GM18519 (cell line): ENCODE measurements at regions not wholly inside any gene's neighbourhood (a gene's known extent, or its start where the extent isn't known, plus 50 kb on each side); places are given as distances from the start of the nearest gene placed in this dataset.
A peak's percentile ranks its signal among the peaks of the same experiment; 100 is the strongest.
"Not testable (repeated sequence)": the region's sequence is repeated elsewhere in the genome, so short reads cannot be mapped to it uniquely, and the experiment has no call there.

Source experiments
- ATAC-seq: cut with Tn5 transposase; IDR thresholded peaks from one replicate; pipeline ENCODE4 v1.9.1; 2021; ENCODE audit warnings: mild to moderate bottlenecking, moderate library complexity; ENCODE audit not compliant: unreplicated experiment, low FRiP score

DNA sequence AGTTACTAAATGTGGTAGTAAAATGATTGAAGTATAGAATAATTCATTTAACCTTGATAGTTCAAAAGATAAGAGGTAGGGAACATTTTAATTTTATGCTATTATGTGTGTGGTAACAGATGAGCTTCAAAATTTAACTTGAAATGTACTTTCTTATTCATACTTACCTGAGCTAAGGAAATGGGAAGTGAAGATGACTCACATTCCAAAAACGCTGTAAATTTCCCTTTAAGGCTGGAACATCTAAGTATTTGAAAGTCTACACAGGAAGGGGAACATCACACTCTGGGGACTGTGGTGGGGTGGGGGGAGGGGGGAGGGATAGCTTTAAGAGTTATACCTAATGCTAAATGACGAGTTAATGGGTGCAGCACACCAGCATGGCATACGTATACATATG lies 1582.3 kb downstream of the NLGN4Y start:
- ATAC-seq, result no peak

DNA sequence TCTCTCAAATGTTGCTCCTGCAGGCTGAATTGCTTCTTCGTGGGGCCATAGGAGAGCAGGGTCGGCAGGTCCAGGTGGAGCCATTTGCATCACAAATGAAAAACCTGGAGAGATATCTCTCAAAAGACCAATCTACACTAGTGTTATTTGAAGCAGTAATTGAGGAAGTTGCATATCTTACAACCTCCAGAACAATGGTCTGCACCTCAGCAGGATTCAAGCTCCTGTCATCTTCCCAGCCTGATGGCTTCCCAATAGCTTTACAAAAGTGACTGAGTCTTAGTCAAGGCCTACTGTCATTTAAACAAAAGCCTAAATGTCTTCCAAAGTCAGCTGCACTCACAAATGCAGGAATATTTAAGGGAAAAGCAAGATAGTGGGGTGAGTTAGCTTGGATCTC lies 1584.5 kb downstream of the NLGN4Y start:
- ATAC-seq, result no peak

DNA sequence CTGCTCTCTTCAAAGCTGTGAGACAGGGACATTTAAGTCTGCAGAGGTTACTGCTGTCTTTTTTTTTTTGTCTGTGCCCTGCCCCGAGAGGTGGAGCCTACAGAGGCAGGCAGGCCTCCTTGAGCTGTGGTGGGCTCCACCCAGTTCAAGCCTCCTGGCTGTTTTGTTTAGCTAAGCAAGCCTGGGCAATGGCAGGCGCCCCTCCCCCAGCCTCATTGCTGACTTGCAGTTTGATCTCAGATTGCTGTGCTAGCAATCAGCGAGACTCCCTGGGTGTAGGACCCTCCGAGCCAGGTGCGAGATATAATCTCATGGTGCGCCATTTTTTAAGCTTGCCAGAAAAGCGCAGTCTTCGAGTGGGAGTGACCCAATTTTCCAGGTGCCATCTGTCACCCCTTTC lies 1595.8 kb downstream of the NLGN4Y start:
- not testable (repeated sequence) for ATAC-seq

DNA sequence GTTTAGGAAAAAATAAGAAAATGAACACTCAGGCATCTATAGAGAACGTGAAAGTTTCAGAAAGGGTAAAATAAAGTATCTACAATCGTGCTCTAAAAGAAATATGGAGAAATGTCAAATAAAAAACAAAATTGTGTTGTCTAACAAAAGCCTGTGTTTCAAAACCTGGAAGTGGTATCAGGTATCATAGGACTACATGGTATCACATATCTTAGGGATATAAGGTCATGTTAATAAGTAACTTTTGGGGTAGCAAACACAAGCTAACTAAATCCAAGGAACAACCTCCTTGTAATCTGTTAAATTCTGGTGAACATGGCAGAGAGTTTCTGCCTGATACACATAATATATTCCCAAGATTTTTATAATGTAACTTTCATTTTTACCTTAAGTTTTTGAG lies 1597.7 kb downstream of the NLGN4Y start:
- no peak for ATAC-seq

DNA sequence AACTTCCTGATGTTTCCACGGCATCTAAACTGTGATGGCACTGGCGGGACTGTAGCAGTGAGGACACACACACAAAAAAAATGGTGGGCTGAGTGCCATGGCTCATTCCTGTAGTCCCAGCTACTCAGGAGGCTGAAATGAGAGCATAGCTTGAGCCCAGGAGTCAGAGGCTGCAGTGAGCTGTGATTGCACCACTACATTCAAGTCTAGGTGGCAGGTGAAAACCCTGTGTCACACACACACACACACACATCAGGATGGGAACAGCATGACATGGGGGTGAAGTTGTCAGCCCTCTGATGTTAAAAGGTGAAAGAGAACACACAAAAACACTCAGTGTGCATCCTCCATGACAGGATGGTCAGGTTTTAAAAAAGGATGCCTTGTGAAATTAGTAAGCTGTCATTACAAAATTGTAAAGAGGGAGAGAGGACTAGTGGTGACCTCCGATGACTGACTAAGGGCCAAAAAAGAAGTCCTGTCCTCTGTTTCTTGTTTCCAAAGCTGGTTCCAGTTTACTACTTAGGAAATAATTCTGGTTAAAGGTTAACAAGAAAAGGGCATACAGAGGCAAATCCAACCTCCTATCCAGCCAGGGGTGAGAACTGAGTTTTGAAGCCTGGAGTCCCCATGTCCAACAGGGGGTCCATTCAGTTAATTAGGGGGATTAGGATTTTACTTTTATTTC lies 1600.4 kb downstream of the NLGN4Y start:
- no peak for ATAC-seq

DNA sequence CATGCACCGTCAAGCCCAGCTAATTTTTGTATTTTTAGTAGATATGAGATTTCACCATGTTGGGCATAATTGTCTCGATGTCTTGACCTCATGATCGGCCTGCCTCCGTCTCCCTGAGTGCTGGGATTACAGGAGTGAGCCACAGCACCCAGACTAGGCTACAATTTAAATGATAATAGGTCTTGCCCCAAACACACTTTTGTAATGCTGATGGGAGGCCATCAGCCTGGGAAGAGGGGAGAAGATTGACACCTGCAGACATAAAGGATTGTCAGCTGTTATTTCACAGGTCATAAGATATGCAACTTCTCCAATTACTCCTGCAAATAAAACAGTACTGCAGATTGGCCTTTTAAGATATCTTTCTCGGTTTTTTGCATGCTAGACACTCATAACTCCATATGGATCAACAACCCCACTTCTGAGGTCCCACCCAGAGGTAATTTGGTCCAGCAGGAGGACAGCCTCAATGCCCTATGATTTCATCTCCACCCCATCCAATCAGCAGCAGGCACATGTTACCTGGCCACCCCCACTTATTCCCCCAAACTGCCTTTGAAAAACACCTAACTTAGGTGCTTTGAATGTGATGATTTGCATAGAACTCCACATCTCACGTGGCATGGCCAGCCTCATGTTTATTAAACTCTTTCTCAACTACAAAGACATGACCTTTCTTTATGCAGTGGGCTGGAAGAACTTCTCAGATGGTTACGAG lies 1612.4 kb downstream of the NLGN4Y start:
- no peak for ATAC-seq

DNA sequence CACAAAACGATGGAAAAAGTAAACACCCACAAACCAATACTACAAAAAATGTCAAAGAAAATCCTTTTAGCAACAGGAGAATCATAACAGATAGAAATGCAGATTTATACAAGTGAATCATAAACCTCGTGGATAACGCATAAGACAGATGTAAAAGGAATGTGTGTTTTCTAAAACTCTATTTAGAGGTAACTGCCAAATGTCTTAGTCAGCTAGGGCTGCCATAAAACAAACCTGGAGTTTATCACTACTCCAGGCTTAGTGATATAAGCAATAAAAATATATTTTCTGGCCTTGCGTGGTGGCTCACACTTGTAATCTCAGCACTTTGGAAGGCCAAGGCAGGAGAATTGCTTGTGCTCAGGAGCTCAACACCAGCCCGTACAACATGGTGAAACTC lies 1633.5 kb downstream of the NLGN4Y start:
- ATAC-seq, result no peak

DNA sequence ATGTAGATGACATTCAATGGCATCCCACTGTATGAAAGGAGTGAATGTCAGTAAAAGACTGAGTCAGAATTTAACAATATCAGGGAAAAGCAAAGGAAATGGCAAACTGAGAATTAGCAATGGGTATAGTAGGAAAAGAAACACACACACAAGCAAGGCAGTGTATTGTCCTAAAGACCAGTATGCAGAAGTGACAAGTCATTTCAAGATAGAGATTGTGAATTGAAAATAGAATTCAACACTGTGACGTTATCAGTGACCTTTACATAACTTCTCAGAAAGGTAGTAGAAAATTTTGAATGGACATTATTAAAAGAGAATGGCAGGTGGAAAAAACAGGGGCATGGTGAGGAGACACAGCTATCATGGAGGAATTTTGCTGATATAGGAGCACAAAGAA lies 1651.4 kb downstream of the NLGN4Y start:
- ATAC-seq, result peak; percentile 93

DNA sequence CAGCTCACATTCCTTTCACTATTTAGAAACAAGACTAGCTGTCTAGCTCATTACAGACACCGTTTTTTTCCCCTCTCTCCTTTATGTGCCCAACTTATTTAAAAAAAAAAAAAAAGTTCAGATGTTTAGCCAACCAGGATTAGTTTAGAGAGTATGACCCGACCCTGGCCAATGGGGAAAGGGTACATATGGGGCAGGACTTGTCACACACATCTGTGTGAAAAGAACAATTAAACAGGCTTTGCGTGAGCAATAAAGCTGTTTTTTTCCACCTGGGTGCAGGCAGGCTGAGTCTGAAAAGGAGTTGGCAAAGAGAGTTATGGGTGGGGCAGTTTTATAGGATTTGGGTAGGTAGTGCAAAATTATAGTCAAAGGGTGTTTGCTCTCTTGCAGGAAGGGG lies 1674.5 kb downstream of the CDY2B start:
- not testable (repeated sequence) for ATAC-seq

DNA sequence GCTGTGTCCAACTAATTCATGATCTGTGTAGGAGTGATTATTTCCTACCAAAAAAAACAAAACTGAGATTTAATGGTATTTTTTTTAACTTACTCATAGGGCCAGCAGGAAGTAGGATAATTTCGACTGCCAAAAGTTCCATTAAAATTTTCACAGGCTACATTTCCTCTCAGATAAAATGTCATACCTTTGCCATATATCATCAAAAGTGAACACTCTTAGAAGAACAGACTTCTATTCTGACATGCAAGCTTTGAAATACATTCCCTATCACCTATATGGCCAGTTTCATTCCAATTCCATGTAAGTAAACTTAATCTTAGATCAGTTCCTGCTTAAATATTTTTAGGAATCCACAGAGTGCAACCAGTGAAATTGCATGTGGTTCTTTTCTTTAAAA lies 1636.7 kb downstream of the CDY2B start:
- not testable (repeated sequence) for ATAC-seq

DNA sequence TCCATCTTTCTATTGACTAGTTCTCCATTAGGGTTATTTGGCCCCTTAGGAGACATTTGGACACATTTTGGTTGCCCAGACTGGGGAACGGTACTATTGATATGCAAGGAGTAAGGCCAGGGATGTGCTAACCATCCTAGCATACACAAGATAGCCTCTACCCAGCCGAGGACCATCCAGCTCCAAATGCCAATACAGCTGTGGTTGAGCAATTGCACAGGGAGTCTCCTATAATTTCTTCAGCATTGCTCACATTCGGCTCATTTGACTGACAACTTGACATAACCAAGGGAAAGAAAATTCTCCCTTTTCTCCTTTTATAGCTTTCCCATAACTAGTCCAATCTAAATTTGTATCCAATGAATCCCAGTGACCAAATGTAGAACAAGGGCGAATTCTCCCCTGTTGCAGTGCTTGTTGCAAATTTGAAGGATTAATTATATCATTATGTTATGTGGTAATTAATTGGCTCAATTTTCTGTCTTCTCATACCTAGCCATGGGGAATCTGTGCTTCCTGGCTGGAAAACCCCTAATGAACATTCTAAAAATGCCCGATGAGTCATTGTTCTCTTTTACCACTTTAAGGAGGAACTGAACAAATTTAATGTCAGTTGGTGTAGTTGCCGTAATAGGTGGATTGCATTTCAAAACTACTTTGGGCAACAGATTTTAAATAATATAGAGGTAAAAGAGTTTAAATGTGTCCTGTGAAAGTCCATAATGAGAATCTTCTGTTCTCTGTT lies 1625.3 kb downstream of the CDY2B start:
- ATAC-seq, result not testable (repeated sequence)

DNA sequence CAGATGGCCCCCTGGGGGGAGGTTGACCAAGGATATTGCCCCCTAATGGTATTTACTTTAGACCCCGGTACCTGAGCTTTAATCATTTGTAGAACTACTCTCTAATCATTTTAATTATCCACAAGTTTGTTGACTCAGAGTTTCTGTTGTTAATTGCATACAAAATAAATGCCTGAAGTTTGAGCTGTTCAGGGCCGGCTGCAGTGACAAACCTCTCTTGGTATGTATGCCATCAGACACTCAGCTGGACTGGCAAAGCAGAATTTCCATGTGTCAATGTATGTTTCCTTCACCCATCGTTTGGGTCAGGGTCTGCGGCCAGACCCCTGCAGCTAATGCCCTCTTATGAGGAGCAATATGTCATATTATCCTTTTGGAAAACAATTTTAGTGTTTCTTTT lies 1624.2 kb downstream of the CDY2B start:
- not testable (repeated sequence) for ATAC-seq
